ENCODE measurements at regions not wholly inside any gene's neighbourhood (a gene's known extent, or its start where the extent isn't known, plus 50 kb on each side); places are given as distances from the start of the nearest gene placed in this dataset.

GRCh38 chr5:105380126-105380525, 1817.5 kb upstream of the NUDT12 start:
- no peak overlapping the region for H4K8ac ChIP-seq (ENCODE audit: low read depth in 2 of 2, low read length in 2 of 2)
- CTCF ChIA-PET: no interaction called here
- no peak overlapping the region for H2AFZ ChIP-seq (replicated peaks; ENCODE audit: low read length, poor library complexity)
- H4K91ac ChIP-seq (ENCODE audit: insufficient read depth, low read depth, low read length): no peak overlapping the region
- no peaks in the 10 kb centered on the region for H3K27me3 ChIP-seq (ENCODE audit: control insufficient read depth, insufficient read depth, low read length)
- no peak overlapping the region for H3K56ac ChIP-seq (ENCODE audit: extremely low read depth, insufficient read depth, low read length)
- no peaks in the 10 kb centered on the region for H3K36me3 ChIP-seq (ENCODE audit: control insufficient read depth, insufficient read depth, low read length)
- no peak overlapping the region for H3K4me2 ChIP-seq (ENCODE audit: low read depth, low read length)
- H3K18ac ChIP-seq (ENCODE audit: low read depth, low read length): no peak overlapping the region
- DNase-seq (no peak), ATAC-seq (ENCODE audit: low read depth) (no peak)
- peaks cover 7% of the 10 kb centered on the region for H3K9me3 ChIP-seq (ENCODE audit: control insufficient read depth, insufficient read depth, low read length)
- no peak overlapping the region for H3K23ac ChIP-seq (ENCODE audit: low read depth, low read length)
- no peak overlapping the region for H3K14ac ChIP-seq (replicated peaks; ENCODE audit: low read depth, low read length)
- BruUV-seq (replicated peaks): no TSS peak
- H2AK5ac ChIP-seq (ENCODE audit: low read depth, low read length): no peak overlapping the region
- no peak overlapping the region for H3K4ac ChIP-seq (ENCODE audit: low read depth, low read length)
- intact Hi-C loops (cut with micrococcal nuclease) (no loop called here), in situ Hi-C loops (cut with MboI; ENCODE audit: low sequenced_read_pairs) (no loop called here), dilution Hi-C loops (cut with HindIII; ENCODE audit: low sequenced_read_pairs, unreplicated experiment) (no loop called here)
- H3K4me3 ChIP-seq (ENCODE audit: insufficient read depth, low read depth, low read length): no peak overlapping the region
- no peak overlapping the region for H3K27ac ChIP-seq (ENCODE audit: insufficient read depth, low read length)
- H2BK15ac ChIP-seq (ENCODE audit: low read depth, low read length): no peak overlapping the region
- POLR2A ChIA-PET (ENCODE audit: unreplicated experiment): interaction anchor here (0.6 kb wide), 1 partner anchor 690 kb away, joined by 3 read pairs; no protein-coding TSS in a partner anchor
- no CpG with 5 or more reads among the region's 1 CpG for WGBS, 2 experiments (ENCODE audit: extremely low coverage in 2 of 2, insufficient read length in 1 of 2)
- H2BK5ac ChIP-seq (ENCODE audit: low read depth, low read length, poor library complexity, severe bottlenecking): no peak overlapping the region
- no peak overlapping the region for H2BK120ac ChIP-seq (ENCODE audit: low read depth, low read length)
- H2BK20ac ChIP-seq (ENCODE audit: low read depth, low read length): no peak overlapping the region
- no peaks in the 10 kb centered on the region for H3K4me1 ChIP-seq (ENCODE audit: control insufficient read depth, insufficient read depth, low read length)
- no peaks in the 10 kb centered on the region for H4K20me1 ChIP-seq (ENCODE audit: insufficient read depth, low read length)
- TF ChIP-seq NFE2L2 (IDR thresholded peaks at IDR 0.05; ENCODE audit: low read depth, low read length): no peak
- no peak for TF ChIP-seq MAFK (IDR thresholded peaks at IDR 0.05; ENCODE audit: low read depth, low read length)
- no peak for TF ChIP-seq SMC3 (IDR thresholded peaks at IDR 0.05; ENCODE audit: low read depth, low read length)
- TF ChIP-seq POLR2A (IDR thresholded peaks at IDR 0.05; ENCODE audit: low read depth, low read length): no peak
- no peak for TF ChIP-seq CTCF (conservative IDR thresholded peaks at IDR 0.05; ENCODE audit: low read depth, low read length)
- TF ChIP-seq MXI1 (IDR thresholded peaks at IDR 0.05; ENCODE audit: borderline replicate concordance, low read depth, low read length): no peak
- TF ChIP-seq RCOR1 (IDR thresholded peaks at IDR 0.05; ENCODE audit: insufficient replicate concordance, low read length): no peak
- TF ChIP-seq USF2 (IDR thresholded peaks at IDR 0.05; ENCODE audit: low read depth, low read length): no peak
- no peak overlapping the region for H4K5ac ChIP-seq (ENCODE audit: low read depth, low read length)
- H3K79me1 ChIP-seq (ENCODE audit: low read depth in 1 of 2, low read length in 2 of 2): no peaks in the 10 kb centered on the region
- no peak overlapping the region for H3K9ac ChIP-seq (ENCODE audit: low read depth, low read length)
- no peak overlapping the region for H2AK9ac ChIP-seq (replicated peaks; ENCODE audit: low read depth, low read length, poor library complexity)
- H3K9me1 ChIP-seq (ENCODE audit: insufficient read depth, low read length): no peaks in the 10 kb centered on the region

Data from IMR-90 (cell line).